A673 (cell line): ENCODE measurements at regions not wholly inside any gene's neighbourhood (a gene's known extent, or its start where the extent isn't known, plus 50 kb on each side); places are given as distances from the start of the nearest gene placed in this dataset.

Source experiments
- BruUV-seq: library from RNA; stranded (reverse); fragments of 400-500 nt; replicated peaks from 2 replicates; lab custom pipeline; 2021; lab: Mats Ljungman, UMichigan
- CTCF ChIA-PET: fragments of 300-600 bp; sonication (Branson Sonifier 250); formaldehyde crosslinking; loops from one replicate; lab custom pipeline; 2022; ENCODE audit warnings: antibody characterized with exemption; lab: Charles Lee
- POLR2A ChIA-PET: fragments of 300-600 bp; sonication (Branson Sonifier 250); formaldehyde crosslinking; loops from one replicate; lab custom pipeline; 2022; ENCODE audit warnings: antibody characterized with exemption; ENCODE audit not compliant: low non-redundant PET; lab: Charles Lee
- DNase-seq: peaks from one replicate; pipeline ENCODE4 v3.0.0-alpha.2; 2015; ENCODE audit warnings: low spot score
- H3K27ac ChIP-seq: fragments of 200-600 bp; sonication (generic); 2 replicates; pipeline ENCODE4 v1.5.1; 2016; ENCODE audit warnings: mixed run types, low read depth, mild to moderate bottlenecking, mixed read lengths, antibody characterized with exemption, low read length; ENCODE audit not compliant: poor library complexity, severe bottlenecking
- H3K27me3 ChIP-seq: fragments of 200-600 bp; sonication (generic); replicated peaks from 2 replicates; pipeline ENCODE4 v1.6.1; 2017; ENCODE audit warnings: mixed run types, low read depth, mild to moderate bottlenecking, mixed read lengths, antibody characterized with exemption, low read length; ENCODE audit not compliant: insufficient read depth, poor library complexity
- H3K36me3 ChIP-seq: fragments of 200-600 bp; sonication (generic); 2 replicates; pipeline ENCODE4 v1.6.1; 2016; ENCODE audit warnings: mixed run types, mild to moderate bottlenecking, mixed read lengths, antibody characterized with exemption, low read length; ENCODE audit not compliant: insufficient read depth, poor library complexity, severe bottlenecking
- H3K4me1 ChIP-seq: fragments of 200-600 bp; sonication (generic); 2 replicates; pipeline ENCODE4 v1.6.1; 2017; ENCODE audit warnings: mixed run types, mild to moderate bottlenecking, mixed read lengths, antibody characterized with exemption, low read length; ENCODE audit not compliant: insufficient read depth, poor library complexity, severe bottlenecking
- H3K4me3 ChIP-seq: fragments of 200-600 bp; sonication (generic); 2 replicates; pipeline ENCODE4 v1.5.1; 2016; ENCODE audit warnings: low read depth, mixed run types, mild to moderate bottlenecking, mixed read lengths, low read length; ENCODE audit not compliant: poor library complexity, severe bottlenecking
- H3K9me3 ChIP-seq: fragments of 200-600 bp; sonication (generic); 2 replicates; pipeline ENCODE4 v1.6.1; 2016; ENCODE audit warnings: mixed run types, low read depth, mild to moderate bottlenecking, mixed read lengths, antibody characterized with exemption, low read length; ENCODE audit not compliant: poor library complexity, severe bottlenecking
- EZH2 ChIP-seq: fragments of 200-600 bp; sonication (generic); IDR thresholded peaks from 2 replicates; pipeline ENCODE4 v1.6.1; 2017; ENCODE audit warnings: borderline replicate concordance, low read depth, mild to moderate bottlenecking, mixed read lengths, antibody characterized with exemption, low read length; ENCODE audit not compliant: poor library complexity, severe bottlenecking
- intact Hi-C: fragments of 100-400 bp; cut with micrococcal nuclease; formaldehyde crosslinking; loops from one replicate; pipeline ENCODE4 v1.10.0; 2022; ENCODE audit not compliant: unreplicated experiment
- TF ChIP-seq, protein P1 (sequence below): fragments of 300-800, 200-600 bp; sonication (generic); conservative IDR thresholded peaks from 2 replicates; pipeline ENCODE4 v1.5.1; 2017; ENCODE audit warnings: low read depth, mild to moderate bottlenecking, antibody characterized with exemption, low read length, moderate library complexity, mixed read lengths

GRCh38 chr10:9195385-9195784, 1140.9 kb downstream of the GATA3 start:
- ChIA-PET POLR2A (no interaction called here), CTCF (no interaction called here)
- H3K9me3 ChIP-seq, result no peaks in the 10 kb centered on the region
- no TSS peak for BruUV-seq
- no peak for DNase-seq
- no peak overlapping the region for H3K4me3 ChIP-seq
- H3K36me3 ChIP-seq, result no peaks in the 10 kb centered on the region
- intact Hi-C loops, result no loop called here
- no peaks in the 10 kb centered on the region for H3K27me3 ChIP-seq
- no peak overlapping the region for H3K27ac ChIP-seq
- no peak for TF ChIP-seq EZH2
- TF ChIP-seq, protein P1, sequence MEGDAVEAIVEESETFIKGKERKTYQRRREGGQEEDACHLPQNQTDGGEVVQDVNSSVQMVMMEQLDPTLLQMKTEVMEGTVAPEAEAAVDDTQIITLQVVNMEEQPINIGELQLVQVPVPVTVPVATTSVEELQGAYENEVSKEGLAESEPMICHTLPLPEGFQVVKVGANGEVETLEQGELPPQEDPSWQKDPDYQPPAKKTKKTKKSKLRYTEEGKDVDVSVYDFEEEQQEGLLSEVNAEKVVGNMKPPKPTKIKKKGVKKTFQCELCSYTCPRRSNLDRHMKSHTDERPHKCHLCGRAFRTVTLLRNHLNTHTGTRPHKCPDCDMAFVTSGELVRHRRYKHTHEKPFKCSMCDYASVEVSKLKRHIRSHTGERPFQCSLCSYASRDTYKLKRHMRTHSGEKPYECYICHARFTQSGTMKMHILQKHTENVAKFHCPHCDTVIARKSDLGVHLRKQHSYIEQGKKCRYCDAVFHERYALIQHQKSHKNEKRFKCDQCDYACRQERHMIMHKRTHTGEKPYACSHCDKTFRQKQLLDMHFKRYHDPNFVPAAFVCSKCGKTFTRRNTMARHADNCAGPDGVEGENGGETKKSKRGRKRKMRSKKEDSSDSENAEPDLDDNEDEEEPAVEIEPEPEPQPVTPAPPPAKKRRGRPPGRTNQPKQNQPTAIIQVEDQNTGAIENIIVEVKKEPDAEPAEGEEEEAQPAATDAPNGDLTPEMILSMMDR, result no peak
- no peaks in the 10 kb centered on the region for H3K4me1 ChIP-seq

DNA sequence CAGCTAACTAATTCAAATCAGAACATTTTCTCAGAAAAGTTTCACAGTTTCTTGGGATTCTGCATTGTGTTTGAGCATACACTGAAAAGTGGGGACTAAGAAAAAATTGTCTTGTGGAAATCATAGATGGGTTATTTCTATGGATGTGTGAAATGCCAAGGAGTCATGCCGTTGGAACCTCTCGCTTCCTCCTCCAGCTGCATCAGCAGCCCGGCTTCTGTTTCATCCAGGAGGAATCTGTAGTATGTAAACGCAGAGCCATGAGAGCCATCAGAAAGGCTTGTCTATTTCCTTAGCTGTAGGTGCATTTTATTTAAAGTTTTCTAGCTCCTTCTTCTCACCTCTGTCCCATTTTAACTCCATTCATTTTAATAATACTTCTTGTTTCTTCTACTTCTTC, 1144.1 kb downstream of the GATA3 start:
- no peaks in the 10 kb centered on the region for H3K4me1 ChIP-seq
- no peaks in the 10 kb centered on the region for H3K36me3 ChIP-seq
- CTCF ChIA-PET, result no interaction called here
- H3K9me3 ChIP-seq, result no peaks in the 10 kb centered on the region
- H3K27ac ChIP-seq, result no peak overlapping the region
- BruUV-seq, result no TSS peak
- no peak for DNase-seq
- TF ChIP-seq, protein P1, result no peak
- TF ChIP-seq EZH2, result no peak
- intact Hi-C loops, result no loop called here
- H3K4me3 ChIP-seq, result no peak overlapping the region
- POLR2A ChIA-PET, result no interaction called here
- no peaks in the 10 kb centered on the region for H3K27me3 ChIP-seq

DNA sequence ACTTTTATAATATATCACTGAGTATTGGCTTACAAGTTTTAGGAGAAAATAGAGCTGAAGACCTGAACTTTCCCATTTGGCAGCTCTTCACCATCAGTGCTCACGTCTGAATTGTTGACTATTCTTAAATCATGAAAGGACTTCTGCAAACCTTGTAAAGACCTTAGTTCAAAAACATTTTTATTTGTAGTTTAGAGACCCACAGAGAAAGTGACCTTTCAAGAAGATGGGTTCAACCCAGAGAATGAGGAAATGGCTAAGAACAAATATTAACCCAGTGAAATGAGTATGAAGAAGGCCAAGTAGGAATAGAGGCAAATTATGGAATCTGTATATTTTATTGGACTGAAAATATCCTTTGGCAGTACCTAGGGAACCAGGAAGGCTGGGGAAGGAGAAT, 1151.1 kb downstream of the GATA3 start:
- Histone ChIP-seq H3K4me3 (no peak overlapping the region), H3K9me3 (no peaks in the 10 kb centered on the region), H3K4me1 (no peaks in the 10 kb centered on the region), H3K36me3 (no peaks in the 10 kb centered on the region), H3K27me3 (no peaks in the 10 kb centered on the region), H3K27ac (no peak overlapping the region)
- POLR2A ChIA-PET, result no interaction called here
- DNase-seq, result no peak
- TF ChIP-seq EZH2, result no peak
- TF ChIP-seq, protein P1, result no peak
- intact Hi-C loops, result loop anchor here (10.0 kb wide), 2 partner anchors 1151 to 1681 kb away; partner anchors contain the start of gene GATA3
- CTCF ChIA-PET, result no interaction called here
- BruUV-seq, result no TSS peak
